MM.1S (cell line): ENCODE measurements at regions not wholly inside any gene's neighbourhood (a gene's known extent, or its start where the extent isn't known, plus 50 kb on each side); places are given as distances from the start of the nearest gene placed in this dataset.

ENCODE experiments used
- CTCF ChIP-seq: fragments of 300-600 bp; sonication (generic); IDR thresholded peaks from 2 replicates; pipeline ENCODE4 v1.5.1; 2016; ENCODE audit warnings: antibody characterized with exemption, low read length, mixed read lengths
- EZH2 ChIP-seq: fragments of 300-600 bp; sonication (generic); optimal IDR thresholded peaks from 2 replicates; pipeline ENCODE3; 2017; ENCODE audit warnings: low read depth, mild to moderate bottlenecking, antibody characterized with exemption, low read length, mixed read lengths
- EZH2phosphoT487 ChIP-seq: fragments of 300-600 bp; sonication (generic); IDR thresholded peaks from 2 replicates; pipeline ENCODE4 v1.6.1; 2018; ENCODE audit warnings: antibody characterized with exemption, low read length

- TF ChIP-seq CTCF (no peak), EZH2 (no peak), EZH2phosphoT487 (no peak)
These were observed 540.7 kb downstream of the BCL11B start for GRCh38 chr14:98731286-98731685.
